WTC11 (cell line): ENCODE measurements at regions not wholly inside any gene's neighbourhood (a gene's known extent, or its start where the extent isn't known, plus 50 kb on each side); places are given as distances from the start of the nearest gene placed in this dataset.

ENCODE experiments used
- ATAC-seq: fragments of 200-7000 bp; cut with Tn5 transposase; 2 replicates; pipeline ENCODE4 v1.10.0; 2021; ENCODE audit warnings: mild to moderate bottlenecking, moderate library complexity
- CTCF ChIA-PET: fragments of 300-600 bp; sonication (Branson Sonifier 250); formaldehyde crosslinking; loops from one replicate; lab custom pipeline; 2021; ENCODE audit warnings: antibody characterized with exemption; lab: Charles Lee
- POLR2A ChIA-PET: fragments of 350-600 bp; sonication (Branson Sonifier 250); formaldehyde crosslinking; loops from one replicate; lab custom pipeline; 2021; ENCODE audit warnings: antibody characterized with exemption; lab: Charles Lee
- DNase-seq: peaks from one replicate; pipeline ENCODE4 v3.0.0; 2021; ENCODE audit warnings: low spot score
- H3K27ac Mint-ChIP-seq: 2 replicates; pipeline ENCODE4 v1.8.0; 2021; ENCODE audit warnings: mixed read lengths
- H3K27me3 Mint-ChIP-seq: 2 replicates; pipeline ENCODE4 v1.8.0; 2021; ENCODE audit warnings: low read depth, mild to moderate bottlenecking, moderate library complexity, mixed read lengths
- H3K36me3 Mint-ChIP-seq: 2 replicates; pipeline ENCODE4 v1.8.0; 2021; ENCODE audit warnings: mixed read lengths
- H3K4me1 Mint-ChIP-seq: 2 replicates; pipeline ENCODE4 v1.8.0; 2022; ENCODE audit warnings: mixed read lengths
- H3K4me3 Mint-ChIP-seq: 2 replicates; pipeline ENCODE4 v1.8.0; 2021; ENCODE audit warnings: mild to moderate bottlenecking, moderate library complexity, mixed read lengths
- H3K9me3 Mint-ChIP-seq: 2 replicates; pipeline ENCODE4 v1.8.0; 2021; ENCODE audit warnings: mixed read lengths
- CREM ChIP-seq: sonication (generic); formaldehyde crosslinking; IDR thresholded peaks from 2 replicates; pipeline ENCODE4 v1.8.1; 2022; ENCODE audit warnings: mild to moderate bottlenecking, missing genetic modification reagents, moderate library complexity
- GTF2I ChIP-seq: fragments of 250-450 bp; sonication (Bioruptor Pico); conservative IDR thresholded peaks from 2 replicates; pipeline ENCODE4 v1.4.0; 2021; ENCODE audit warnings: mild to moderate bottlenecking
- IRF2 ChIP-seq: sonication (generic); formaldehyde crosslinking; IDR thresholded peaks from 2 replicates; pipeline ENCODE4 v1.8.0; 2022; ENCODE audit warnings: low read depth, missing genetic modification reagents, borderline replicate concordance
- MXD4 ChIP-seq: fragments of 250-450 bp; sonication (Bioruptor Pico); IDR thresholded peaks from 2 replicates; pipeline ENCODE4 v1.8.0; 2021; ENCODE audit warnings: mild to moderate bottlenecking, moderate library complexity, borderline replicate concordance
- NR1H2 ChIP-seq: sonication (generic); formaldehyde crosslinking; IDR thresholded peaks from 2 replicates; pipeline ENCODE4 v1.9.0; 2021; ENCODE audit warnings: mild to moderate bottlenecking, moderate library complexity, missing genetic modification reagents
- RORB ChIP-seq: fragments of 250-450 bp; sonication (Bioruptor Pico); IDR thresholded peaks from 2 replicates; pipeline ENCODE4 v1.9.0; 2021; ENCODE audit warnings: mild to moderate bottlenecking
- TCF7 ChIP-seq: sonication (generic); formaldehyde crosslinking; IDR thresholded peaks from 2 replicates; pipeline ENCODE4 v1.8.0; 2022; ENCODE audit warnings: mild to moderate bottlenecking, low read depth, missing genetic modification reagents, moderate library complexity
- ZNF121 ChIP-seq: sonication (generic); formaldehyde crosslinking; IDR thresholded peaks from 2 replicates; pipeline ENCODE4 v1.8.0; 2023; ENCODE audit warnings: missing genetic modification reagents
- ZNF219 ChIP-seq: sonication (generic); formaldehyde crosslinking; IDR thresholded peaks from 2 replicates; pipeline ENCODE4 v1.8.0; 2023; ENCODE audit warnings: missing genetic modification reagents, mild to moderate bottlenecking, borderline replicate concordance
- ZNF671 ChIP-seq: fragments of 250-450 bp; sonication (Bioruptor Pico); IDR thresholded peaks from 2 replicates; pipeline ENCODE4 v1.8.0; 2021; ENCODE audit warnings: mild to moderate bottlenecking
- TF ChIP-seq, protein P1 (sequence below): sonication (generic); formaldehyde crosslinking; IDR thresholded peaks from 2 replicates; pipeline ENCODE4 v1.8.1; 2023; ENCODE audit warnings: mild to moderate bottlenecking, missing genetic modification reagents
- TF ChIP-seq, protein P2 (sequence below): fragments of 250-450 bp; sonication (Bioruptor Pico); IDR thresholded peaks from 2 replicates; pipeline ENCODE4 v1.9.0; 2021; ENCODE audit warnings: moderate library complexity, mild to moderate bottlenecking, inconsistent platforms, borderline replicate concordance
- TF ChIP-seq, protein P3 (sequence below): fragments of 200-600 bp; IDR thresholded peaks from 2 replicates; pipeline ENCODE4 v1.8.0; 2022; ENCODE audit warnings: antibody characterized with exemption
- TF ChIP-seq, protein P4 (sequence below): sonication (generic); formaldehyde crosslinking; IDR thresholded peaks from 2 replicates; pipeline ENCODE4 v1.8.1; 2022; ENCODE audit warnings: low read depth, missing genetic modification reagents, borderline replicate concordance
- TF ChIP-seq, protein P5 (sequence below): sonication (generic); formaldehyde crosslinking; IDR thresholded peaks from 2 replicates; pipeline ENCODE4 v1.8.0; 2022; ENCODE audit warnings: mild to moderate bottlenecking, missing genetic modification reagents
- TF ChIP-seq, protein P6 (sequence below): sonication (generic); formaldehyde crosslinking; IDR thresholded peaks from 2 replicates; pipeline ENCODE4 v1.8.0; 2022; ENCODE audit warnings: mild to moderate bottlenecking, missing genetic modification reagents

DNA sequence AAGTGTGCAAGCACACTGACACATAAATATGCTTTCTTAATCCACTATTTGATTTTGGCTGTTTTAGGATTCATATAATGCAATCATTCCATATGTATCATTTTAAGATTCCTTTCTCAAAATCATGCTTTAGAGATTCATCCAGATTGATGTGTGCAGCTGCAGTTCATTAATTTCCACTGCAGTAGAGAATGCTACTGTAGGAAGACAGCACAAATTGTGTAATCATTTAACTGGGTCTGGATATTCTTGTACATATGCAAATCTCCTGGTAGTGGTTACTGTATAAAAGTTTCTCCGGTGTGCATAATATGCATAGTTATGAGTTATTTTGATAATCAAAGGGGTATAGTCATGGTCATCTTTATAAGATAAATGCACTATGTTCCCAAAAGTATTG lies 502.5 kb upstream of the ACVR2A start (continued):
- TF ChIP-seq, protein P1, sequence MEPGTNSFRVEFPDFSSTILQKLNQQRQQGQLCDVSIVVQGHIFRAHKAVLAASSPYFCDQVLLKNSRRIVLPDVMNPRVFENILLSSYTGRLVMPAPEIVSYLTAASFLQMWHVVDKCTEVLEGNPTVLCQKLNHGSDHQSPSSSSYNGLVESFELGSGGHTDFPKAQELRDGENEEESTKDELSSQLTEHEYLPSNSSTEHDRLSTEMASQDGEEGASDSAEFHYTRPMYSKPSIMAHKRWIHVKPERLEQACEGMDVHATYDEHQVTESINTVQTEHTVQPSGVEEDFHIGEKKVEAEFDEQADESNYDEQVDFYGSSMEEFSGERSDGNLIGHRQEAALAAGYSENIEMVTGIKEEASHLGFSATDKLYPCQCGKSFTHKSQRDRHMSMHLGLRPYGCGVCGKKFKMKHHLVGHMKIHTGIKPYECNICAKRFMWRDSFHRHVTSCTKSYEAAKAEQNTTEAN (CRISPR knock-in tag), result no peak
- no peak for TF ChIP-seq GTF2I (CRISPR knock-in tag)
- TF ChIP-seq, protein P2, sequence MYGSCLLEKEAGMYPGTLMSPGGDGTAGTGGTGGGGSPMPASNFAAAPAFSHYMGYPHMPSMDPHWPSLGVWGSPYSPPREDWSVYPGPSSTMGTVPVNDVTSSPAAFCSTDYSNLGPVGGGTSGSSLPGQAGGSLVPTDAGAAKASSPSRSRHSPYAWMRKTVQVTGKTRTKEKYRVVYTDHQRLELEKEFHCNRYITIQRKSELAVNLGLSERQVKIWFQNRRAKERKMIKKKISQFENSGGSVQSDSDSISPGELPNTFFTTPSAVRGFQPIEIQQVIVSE (CRISPR knock-in tag), result no peak

DNA sequence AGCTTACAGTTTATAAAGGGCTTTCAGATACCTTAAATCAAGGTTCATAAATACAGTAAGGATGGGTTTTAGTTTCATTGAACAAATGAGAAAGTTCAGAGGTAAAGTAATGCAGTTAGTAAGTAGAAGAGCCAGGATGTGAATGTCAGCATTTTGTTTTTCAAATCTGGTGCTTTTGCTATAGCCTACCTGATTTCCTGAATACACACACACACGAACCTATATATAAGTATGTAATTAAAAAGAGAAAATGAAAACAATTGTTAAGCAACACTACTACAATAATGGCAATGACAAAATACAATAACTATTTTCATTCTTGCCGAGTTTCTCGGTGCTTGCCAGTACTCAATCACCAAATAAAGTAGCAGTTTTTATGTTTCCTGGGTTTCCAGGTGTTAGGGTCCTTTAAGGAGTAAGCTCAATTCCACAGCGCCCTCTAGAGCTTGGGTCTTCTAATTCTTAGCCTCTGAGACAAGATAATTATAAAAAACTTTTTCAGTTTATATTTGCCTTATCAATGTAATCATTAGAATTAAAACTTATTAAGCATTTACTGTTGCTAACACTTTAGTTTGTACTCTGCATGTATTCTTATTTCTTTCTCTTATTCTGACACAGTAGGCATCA lies 512.9 kb upstream of the ACVR2A start:
- H3K27me3 Mint-ChIP-seq, result no peaks in the 10 kb centered on the region
- H3K27ac Mint-ChIP-seq, result no peak overlapping the region
- H3K4me3 Mint-ChIP-seq, result no peak overlapping the region
- ChIA-PET CTCF (interaction anchor here (0.8 to 1.9 kb wide), 23 partner anchors 14 to 598 kb away, joined by 3 to 19 read pairs (median 4); no protein-coding TSS in a partner anchor), POLR2A (no interaction called here)
- peak; percentile 74 for ATAC-seq
- DNase-seq, result peak; percentile 45
- no peaks in the 10 kb centered on the region for H3K36me3 Mint-ChIP-seq
- peaks cover 6% of the 10 kb centered on the region for H3K9me3 Mint-ChIP-seq
- 0 out of 2 replicates have a peak, but pooled peaks cover 2% of the 10 kb centered on the region for H3K4me1 Mint-ChIP-seq
- TF ChIP-seq, protein P3, sequence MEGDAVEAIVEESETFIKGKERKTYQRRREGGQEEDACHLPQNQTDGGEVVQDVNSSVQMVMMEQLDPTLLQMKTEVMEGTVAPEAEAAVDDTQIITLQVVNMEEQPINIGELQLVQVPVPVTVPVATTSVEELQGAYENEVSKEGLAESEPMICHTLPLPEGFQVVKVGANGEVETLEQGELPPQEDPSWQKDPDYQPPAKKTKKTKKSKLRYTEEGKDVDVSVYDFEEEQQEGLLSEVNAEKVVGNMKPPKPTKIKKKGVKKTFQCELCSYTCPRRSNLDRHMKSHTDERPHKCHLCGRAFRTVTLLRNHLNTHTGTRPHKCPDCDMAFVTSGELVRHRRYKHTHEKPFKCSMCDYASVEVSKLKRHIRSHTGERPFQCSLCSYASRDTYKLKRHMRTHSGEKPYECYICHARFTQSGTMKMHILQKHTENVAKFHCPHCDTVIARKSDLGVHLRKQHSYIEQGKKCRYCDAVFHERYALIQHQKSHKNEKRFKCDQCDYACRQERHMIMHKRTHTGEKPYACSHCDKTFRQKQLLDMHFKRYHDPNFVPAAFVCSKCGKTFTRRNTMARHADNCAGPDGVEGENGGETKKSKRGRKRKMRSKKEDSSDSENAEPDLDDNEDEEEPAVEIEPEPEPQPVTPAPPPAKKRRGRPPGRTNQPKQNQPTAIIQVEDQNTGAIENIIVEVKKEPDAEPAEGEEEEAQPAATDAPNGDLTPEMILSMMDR, result peak; percentile 58; the same call in 1 of the 2 replicates
- no peak for TF ChIP-seq CREM (CRISPR knock-in tag)
- no peak for TF ChIP-seq RORB (CRISPR knock-in tag)
- TF ChIP-seq NR1H2 (CRISPR knock-in tag), result no peak
- no peak for TF ChIP-seq ZNF121

DNA sequence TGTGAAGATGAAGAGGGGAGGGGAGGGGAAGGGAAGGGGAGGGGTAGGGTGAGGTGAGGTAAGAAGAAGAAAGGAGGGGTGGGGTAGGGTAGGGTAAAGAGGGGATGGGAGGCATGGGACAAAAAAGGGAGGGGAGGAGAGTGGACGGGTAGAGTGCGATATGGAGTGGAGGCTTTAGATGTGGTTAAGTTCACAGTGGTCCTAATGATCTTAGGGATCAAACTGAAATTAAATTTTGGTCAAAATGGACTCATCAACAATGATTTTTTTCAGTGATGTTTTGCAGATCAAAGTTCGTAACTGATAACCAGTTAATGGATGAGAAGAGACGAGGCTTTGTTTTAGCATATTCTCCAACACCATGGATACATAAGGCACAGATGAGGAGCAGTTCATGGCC lies 513.9 kb upstream of the ACVR2A start:
- peaks cover 6% of the 10 kb centered on the region for H3K9me3 Mint-ChIP-seq
- ChIA-PET POLR2A (no interaction called here), CTCF (interaction anchor here (0.7 to 1.9 kb wide), 7 partner anchors 55 to 588 kb away, joined by 3 to 19 read pairs (median 6); no protein-coding TSS in a partner anchor)
- H3K36me3 Mint-ChIP-seq, result no peaks in the 10 kb centered on the region
- no peak overlapping the region for H3K27ac Mint-ChIP-seq
- H3K4me1 Mint-ChIP-seq, result 0 out of 2 replicates have a peak, but pooled peaks cover 2% of the 10 kb centered on the region
- ATAC-seq (no peak), DNase-seq (no peak)
- TF ChIP-seq ZNF219 (CRISPR knock-in tag), result no peak
- no peak for TF ChIP-seq ZNF671 (CRISPR knock-in tag)
- TF ChIP-seq MXD4 (CRISPR knock-in tag), result no peak
- TF ChIP-seq GTF2I (CRISPR knock-in tag), result no peak
- TF ChIP-seq IRF2 (CRISPR knock-in tag), result no peak
- TF ChIP-seq, protein P4, sequence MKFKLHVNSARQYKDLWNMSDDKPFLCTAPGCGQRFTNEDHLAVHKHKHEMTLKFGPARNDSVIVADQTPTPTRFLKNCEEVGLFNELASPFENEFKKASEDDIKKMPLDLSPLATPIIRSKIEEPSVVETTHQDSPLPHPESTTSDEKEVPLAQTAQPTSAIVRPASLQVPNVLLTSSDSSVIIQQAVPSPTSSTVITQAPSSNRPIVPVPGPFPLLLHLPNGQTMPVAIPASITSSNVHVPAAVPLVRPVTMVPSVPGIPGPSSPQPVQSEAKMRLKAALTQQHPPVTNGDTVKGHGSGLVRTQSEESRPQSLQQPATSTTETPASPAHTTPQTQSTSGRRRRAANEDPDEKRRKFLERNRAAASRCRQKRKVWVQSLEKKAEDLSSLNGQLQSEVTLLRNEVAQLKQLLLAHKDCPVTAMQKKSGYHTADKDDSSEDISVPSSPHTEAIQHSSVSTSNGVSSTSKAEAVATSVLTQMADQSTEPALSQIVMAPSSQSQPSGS (CRISPR knock-in tag), result no peak
- TF ChIP-seq, protein P5, sequence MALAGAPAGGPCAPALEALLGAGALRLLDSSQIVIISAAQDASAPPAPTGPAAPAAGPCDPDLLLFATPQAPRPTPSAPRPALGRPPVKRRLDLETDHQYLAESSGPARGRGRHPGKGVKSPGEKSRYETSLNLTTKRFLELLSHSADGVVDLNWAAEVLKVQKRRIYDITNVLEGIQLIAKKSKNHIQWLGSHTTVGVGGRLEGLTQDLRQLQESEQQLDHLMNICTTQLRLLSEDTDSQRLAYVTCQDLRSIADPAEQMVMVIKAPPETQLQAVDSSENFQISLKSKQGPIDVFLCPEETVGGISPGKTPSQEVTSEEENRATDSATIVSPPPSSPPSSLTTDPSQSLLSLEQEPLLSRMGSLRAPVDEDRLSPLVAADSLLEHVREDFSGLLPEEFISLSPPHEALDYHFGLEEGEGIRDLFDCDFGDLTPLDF (CRISPR knock-in tag), result no peak
- TF ChIP-seq TCF7 (CRISPR knock-in tag), result no peak
- TF ChIP-seq, protein P6, sequence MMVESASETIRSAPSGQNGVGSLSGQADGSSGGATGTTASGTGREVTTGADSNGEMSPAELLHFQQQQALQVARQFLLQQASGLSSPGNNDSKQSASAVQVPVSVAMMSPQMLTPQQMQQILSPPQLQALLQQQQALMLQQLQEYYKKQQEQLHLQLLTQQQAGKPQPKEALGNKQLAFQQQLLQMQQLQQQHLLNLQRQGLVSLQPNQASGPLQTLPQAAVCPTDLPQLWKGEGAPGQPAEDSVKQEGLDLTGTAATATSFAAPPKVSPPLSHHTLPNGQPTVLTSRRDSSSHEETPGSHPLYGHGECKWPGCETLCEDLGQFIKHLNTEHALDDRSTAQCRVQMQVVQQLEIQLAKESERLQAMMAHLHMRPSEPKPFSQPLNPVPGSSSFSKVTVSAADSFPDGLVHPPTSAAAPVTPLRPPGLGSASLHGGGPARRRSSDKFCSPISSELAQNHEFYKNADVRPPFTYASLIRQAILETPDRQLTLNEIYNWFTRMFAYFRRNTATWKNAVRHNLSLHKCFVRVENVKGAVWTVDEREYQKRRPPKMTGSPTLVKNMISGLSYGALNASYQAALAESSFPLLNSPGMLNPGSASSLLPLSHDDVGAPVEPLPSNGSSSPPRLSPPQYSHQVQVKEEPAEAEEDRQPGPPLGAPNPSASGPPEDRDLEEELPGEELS (CRISPR knock-in tag), result no peak
- no peak overlapping the region for H3K4me3 Mint-ChIP-seq
- H3K27me3 Mint-ChIP-seq, result no peaks in the 10 kb centered on the region
